Liver (tissue), 8 donors: ENCODE measurements at regions not wholly inside any gene's neighbourhood (a gene's known extent, or its start where the extent isn't known, plus 50 kb on each side); places are given as distances from the start of the nearest gene placed in this dataset.
A peak's percentile ranks its signal among the peaks of the same experiment; 100 is the strongest.

ENCODE experiments used
- DNase-seq: peaks from one replicate; pipeline ENCODE4 v3.0.0-alpha.2; 2017; ENCODE audit warnings: low spot score
- H3K27ac ChIP-seq, 2 donors: one replicate each; pipeline ENCODE4 v1.7.0; 2013; ENCODE audit warnings: inconsistent platforms in 2 of 2, low read length in 2 of 2, control low read depth in 1 of 2, low read depth in 1 of 2, mild to moderate bottlenecking in 1 of 2
- H3K27me3 ChIP-seq, 4 donors: one replicate each; pipeline versions ENCODE4 v1.6.1 to v1.7.0; 2013; ENCODE audit warnings: low read length in 3 of 4, inconsistent platforms in 1 of 4, mild to moderate bottlenecking in 1 of 4, moderate library complexity in 1 of 4; ENCODE audit not compliant: control insufficient read depth in 4 of 4, insufficient read depth in 4 of 4
- H3K36me3 ChIP-seq, 4 donors: one replicate each; pipeline versions ENCODE4 v1.6.1 to v1.7.0; 2013; ENCODE audit warnings: low read length in 3 of 4, mild to moderate bottlenecking in 3 of 4, low read depth in 1 of 4, moderate library complexity in 1 of 4; ENCODE audit not compliant: control insufficient read depth in 4 of 4, insufficient read depth in 3 of 4
- H3K4me1 ChIP-seq, 4 donors: one replicate each; pipeline versions ENCODE4 v1.6.1 to v1.7.0; 2013; ENCODE audit warnings: low read length in 3 of 4, mild to moderate bottlenecking in 3 of 4, moderate library complexity in 1 of 4; ENCODE audit not compliant: control insufficient read depth in 4 of 4, insufficient read depth in 4 of 4
- H3K4me3 ChIP-seq, 3 donors: one replicate each; pipeline versions ENCODE4 v1.6.1 to v1.7.0; 2013; ENCODE audit warnings: low read length in 3 of 3, control low read depth in 1 of 3, low read depth in 1 of 3, mild to moderate bottlenecking in 1 of 3
- H3K9ac ChIP-seq, 2 donors: one replicate each; pipeline ENCODE4 v1.7.0; 2013; ENCODE audit warnings: low read length in 2 of 2, mild to moderate bottlenecking in 2 of 2, moderate library complexity in 2 of 2, control low read depth in 1 of 2, low read depth in 1 of 2
- H3K9me3 ChIP-seq, 4 donors: one replicate each; pipeline versions ENCODE4 v1.6.1 to v1.7.0; 2013; ENCODE audit warnings: low read length in 3 of 4; ENCODE audit not compliant: control insufficient read depth in 4 of 4
- ATF3 ChIP-seq: IDR thresholded peaks from 2 replicates; pipeline ENCODE4 v1.6.1; 2016; ENCODE audit warnings: antibody characterized with exemption
- EGR1 ChIP-seq, 2 donors: IDR thresholded peaks; 2 replicates each; pipeline ENCODE4 v1.6.1; 2016 to 2018; ENCODE audit warnings: antibody characterized with exemption in 2 of 2, low read depth in 2 of 2
- FOXA1 ChIP-seq: IDR thresholded peaks from 2 replicates; pipeline ENCODE4 v1.6.1; 2016; ENCODE audit warnings: antibody characterized with exemption
- FOXA2 ChIP-seq: IDR thresholded peaks from 2 replicates; pipeline ENCODE4 v1.6.1; 2016; ENCODE audit warnings: antibody characterized with exemption
- GABPA ChIP-seq, 2 donors: IDR thresholded peaks in 1 of 2; conservative IDR thresholded peaks in 1 of 2; 2 replicates each; pipeline ENCODE4 v1.6.1; 2016; ENCODE audit warnings: antibody characterized with exemption in 2 of 2, mild to moderate bottlenecking in 1 of 2, moderate library complexity in 1 of 2
- HNF4A ChIP-seq, 2 donors: conservative IDR thresholded peaks; 2 replicates each; pipeline ENCODE4 v1.6.1; 2016; ENCODE audit warnings: antibody characterized with exemption in 2 of 2, mild to moderate bottlenecking in 2 of 2
- HNF4G ChIP-seq: IDR thresholded peaks from 2 replicates; pipeline ENCODE4 v1.6.1; 2016; ENCODE audit warnings: antibody characterized with exemption
- JUND ChIP-seq, 2 donors: IDR thresholded peaks; 2 replicates each; pipeline ENCODE4 v1.6.1; 2016; ENCODE audit warnings: antibody characterized with exemption in 2 of 2
- NR2F2 ChIP-seq: IDR thresholded peaks from 2 replicates; pipeline ENCODE4 v1.6.1; 2016; ENCODE audit warnings: antibody characterized with exemption
- RAD21 ChIP-seq, 2 donors: IDR thresholded peaks; 2 replicates each; pipeline ENCODE4 v1.6.1; 2016; ENCODE audit warnings: antibody characterized with exemption in 2 of 2, mild to moderate bottlenecking in 2 of 2
- REST ChIP-seq: IDR thresholded peaks from 2 replicates; pipeline ENCODE4 v1.6.1; 2016; ENCODE audit warnings: antibody characterized with exemption, mild to moderate bottlenecking
- RXRA ChIP-seq, 2 donors: IDR thresholded peaks; 2 replicates each; pipeline ENCODE4 v1.6.1; 2017 to 2018; ENCODE audit warnings: antibody characterized with exemption in 2 of 2, mild to moderate bottlenecking in 1 of 2
- SP1 ChIP-seq: IDR thresholded peaks from 2 replicates; pipeline ENCODE4 v1.6.1; 2018; ENCODE audit warnings: antibody characterized with exemption, mild to moderate bottlenecking
- TAF1 ChIP-seq: conservative IDR thresholded peaks from 2 replicates; pipeline ENCODE4 v1.6.1; 2016; ENCODE audit warnings: antibody characterized with exemption, mild to moderate bottlenecking
- YY1 ChIP-seq: IDR thresholded peaks from 2 replicates; pipeline ENCODE4 v1.6.1; 2016; ENCODE audit warnings: antibody characterized with exemption, mild to moderate bottlenecking
- ZBTB33 ChIP-seq: IDR thresholded peaks from 2 replicates; pipeline ENCODE4 v1.6.1; 2016; ENCODE audit warnings: antibody characterized with exemption
- WGBS: extraction: QIAGEN DNeasy Blood & Tissue Kit; methylation state at CpG from one replicate; pipeline ENCODE4 v1.1.7; 2013; 5-methylcytosine and 5-hydroxymethylcytosine counted together
- TF ChIP-seq, protein P1 (sequence below): IDR thresholded peaks from 2 replicates; pipeline ENCODE4 v1.6.1; 2016; ENCODE audit warnings: antibody characterized with exemption
- TF ChIP-seq, protein P2 (sequence below): fragments of 150-350 bp; IDR thresholded peaks from 2 replicates; pipeline ENCODE4 v1.5.1; 2017; ENCODE audit warnings: improper control_type of control experiment, low read depth, low read length; ENCODE audit not compliant: missing input control
- donor health status: healthy.
- donor health status: healthy.
- donor health status: healthy.
- donor health status: healthy.
- donor health status: healthy.

GRCh38 chr2:103788951-103789350 is 1027.1 kb downstream of the TMEM182 start:
- Histone ChIP-seq H3K4me1 (peaks cover 5 to 26% (median 25%) of the 10 kb centered on the region in 4 donors), H3K36me3 (no peaks in the 10 kb centered on the region), H3K27me3 (no peaks in the 10 kb centered on the region), H3K9me3 (no peaks in the 10 kb centered on the region), H3K4me3 (no peak overlapping the region), H3K9ac (no peak overlapping the region), H3K27ac (peak overlapping the region; percentile 10 to 45)
- 4% methylated on average over 2 of the region's 2 CpGs for WGBS
- no peak for TF ChIP-seq ATF3
- TF ChIP-seq HNF4A (conservative IDR thresholded peaks at IDR 0.05), result no peak
- TF ChIP-seq FOXA1, result no peak
- no peak for TF ChIP-seq NR2F2
- TF ChIP-seq HNF4G, result no peak
- no peak for TF ChIP-seq YY1
- TF ChIP-seq FOXA2, result no peak
- TF ChIP-seq REST, result no peak
- no peak for DNase-seq

DNA sequence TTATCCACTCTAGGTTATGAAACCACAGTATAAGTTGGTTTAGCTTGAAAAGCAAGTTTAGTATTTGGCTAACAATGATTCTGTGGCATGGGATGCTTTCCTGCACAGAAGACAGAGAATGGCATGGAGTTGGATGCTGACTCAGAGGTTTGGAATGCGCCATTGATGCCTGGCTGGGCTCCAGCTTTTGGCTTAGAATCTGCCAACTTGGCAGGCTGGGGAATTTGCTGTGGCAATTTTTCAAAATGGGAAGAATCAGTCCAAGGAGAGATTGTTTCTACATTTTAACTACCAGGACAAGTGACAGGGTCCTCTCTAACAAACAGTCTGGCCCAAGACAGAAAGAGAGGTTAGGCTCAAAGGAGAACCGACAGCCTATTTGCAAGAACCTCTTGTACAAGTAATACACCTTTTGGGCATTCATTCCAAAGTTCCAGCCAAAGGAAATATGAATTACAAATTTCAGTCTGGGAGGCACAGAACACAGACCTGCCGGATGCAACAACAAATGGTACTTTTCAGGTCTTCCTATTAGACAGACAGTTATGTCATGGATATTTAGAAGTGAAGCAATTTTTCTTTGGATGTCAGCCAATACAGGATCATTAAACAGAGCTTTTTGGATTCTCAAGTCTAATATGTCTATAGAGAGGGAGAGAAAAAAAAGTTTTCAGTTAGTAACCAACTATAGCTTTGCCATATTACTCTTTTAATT is 1027.7 kb downstream of the TMEM182 start:
- Histone ChIP-seq H3K9me3 (no peaks in the 10 kb centered on the region), H3K27ac (peak overlapping the region; percentile 44 to 67), H3K4me3 (no peak overlapping the region), H3K4me1 (peaks cover 5 to 26% (median 25%) of the 10 kb centered on the region in 4 donors), H3K27me3 (no peaks in the 10 kb centered on the region), H3K9ac (no peak overlapping the region), H3K36me3 (no peaks in the 10 kb centered on the region)
- no peak for DNase-seq
- 28% methylated on average over 3 of the region's 3 CpGs for WGBS
- TF ChIP-seq NR2F2 (no peak), RXRA (IDR thresholded peaks at IDR 0.05) (peak in 1 of 2 donors; percentile 48), RAD21 (IDR thresholded peaks at IDR 0.05) (peak; percentile 22 to 47), EGR1 (IDR thresholded peaks at IDR 0.05; ENCODE audit: low read depth in 2 of 2) (no peak), GABPA (IDR thresholded peaks at IDR 0.05 in 1 of 2, conservative IDR thresholded peaks at IDR 0.05 in 1 of 2) (no peak), ATF3 (peak; percentile 97), HNF4A (conservative IDR thresholded peaks at IDR 0.05) (peak; percentile 51 to 56), REST (no peak), TAF1 (no peak), JUND (IDR thresholded peaks at IDR 0.05) (peak; percentile 99 to 100), HNF4G (no peak), YY1 (peak; percentile 51), ZBTB33 (no peak), FOXA2 (no peak), SP1 (peak; percentile 44), FOXA1 (no peak)
- TF ChIP-seq, protein P1, sequence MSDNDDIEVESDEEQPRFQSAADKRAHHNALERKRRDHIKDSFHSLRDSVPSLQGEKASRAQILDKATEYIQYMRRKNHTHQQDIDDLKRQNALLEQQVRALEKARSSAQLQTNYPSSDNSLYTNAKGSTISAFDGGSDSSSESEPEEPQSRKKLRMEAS, result no peak
- TF ChIP-seq, protein P2, sequence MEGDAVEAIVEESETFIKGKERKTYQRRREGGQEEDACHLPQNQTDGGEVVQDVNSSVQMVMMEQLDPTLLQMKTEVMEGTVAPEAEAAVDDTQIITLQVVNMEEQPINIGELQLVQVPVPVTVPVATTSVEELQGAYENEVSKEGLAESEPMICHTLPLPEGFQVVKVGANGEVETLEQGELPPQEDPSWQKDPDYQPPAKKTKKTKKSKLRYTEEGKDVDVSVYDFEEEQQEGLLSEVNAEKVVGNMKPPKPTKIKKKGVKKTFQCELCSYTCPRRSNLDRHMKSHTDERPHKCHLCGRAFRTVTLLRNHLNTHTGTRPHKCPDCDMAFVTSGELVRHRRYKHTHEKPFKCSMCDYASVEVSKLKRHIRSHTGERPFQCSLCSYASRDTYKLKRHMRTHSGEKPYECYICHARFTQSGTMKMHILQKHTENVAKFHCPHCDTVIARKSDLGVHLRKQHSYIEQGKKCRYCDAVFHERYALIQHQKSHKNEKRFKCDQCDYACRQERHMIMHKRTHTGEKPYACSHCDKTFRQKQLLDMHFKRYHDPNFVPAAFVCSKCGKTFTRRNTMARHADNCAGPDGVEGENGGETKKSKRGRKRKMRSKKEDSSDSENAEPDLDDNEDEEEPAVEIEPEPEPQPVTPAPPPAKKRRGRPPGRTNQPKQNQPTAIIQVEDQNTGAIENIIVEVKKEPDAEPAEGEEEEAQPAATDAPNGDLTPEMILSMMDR, result no peak
